CD14-positive monocyte (primary cell): ENCODE measurements at regions not wholly inside any gene's neighbourhood (a gene's known extent, or its start where the extent isn't known, plus 50 kb on each side); places are given as distances from the start of the nearest gene placed in this dataset.

Source experiments
- DNase-seq, 3 donors: peaks; one replicate each; pipeline ENCODE4 v3.0.0-alpha.2; 2011 to 2022
- H2AFZ ChIP-seq: 2 replicates; pipeline ENCODE4 v1.6.0; 2012; ENCODE audit warnings: mild to moderate bottlenecking, low read depth, low read length, inconsistent platforms; ENCODE audit not compliant: insufficient read depth, poor library complexity, severe bottlenecking
- H3K27ac ChIP-seq, 2 donors: 1 replicate in 1 of 2; 2 replicates in 1 of 2; pipeline ENCODE4 v1.5.1; 2012 to 2013; ENCODE audit warnings: low read length in 2 of 2, control low read depth in 1 of 2, inconsistent platforms in 1 of 2, low read depth in 1 of 2, mild to moderate bottlenecking in 1 of 2
- H3K27me3 ChIP-seq, 2 donors: one replicate each; pipeline versions ENCODE4 v1.6.0 to v1.6.1; 2011 to 2013; ENCODE audit warnings: low read length in 2 of 2; ENCODE audit not compliant: control insufficient read depth in 2 of 2, insufficient read depth in 2 of 2
- H3K36me3 ChIP-seq, 2 donors: replicated peaks in 1 of 2; 1 replicate in 1 of 2; 2 replicates in 1 of 2; pipeline versions ENCODE4 v1.5.1 to v1.6.1; 2012 to 2013; ENCODE audit warnings: low read length in 2 of 2, control low read depth in 1 of 2, inconsistent platforms in 1 of 2, mild to moderate bottlenecking in 1 of 2; ENCODE audit not compliant: insufficient read depth in 2 of 2, control insufficient read depth in 1 of 2
- H3K4me1 ChIP-seq, 2 donors: 1 replicate in 1 of 2; 2 replicates in 1 of 2; pipeline versions ENCODE4 v1.5.1 to v1.6.1; 2012 to 2013; ENCODE audit warnings: low read length in 2 of 2, control low read depth in 1 of 2, inconsistent platforms in 1 of 2, mild to moderate bottlenecking in 1 of 2, moderate library complexity in 1 of 2; ENCODE audit not compliant: insufficient read depth in 2 of 2, control insufficient read depth in 1 of 2
- H3K4me2 ChIP-seq: replicated peaks from 2 replicates; pipeline ENCODE3; 2012; ENCODE audit warnings: low read length, moderate library complexity, mild to moderate bottlenecking; ENCODE audit not compliant: poor library complexity, severe bottlenecking; ENCODE audit errors: extremely low read depth
- H3K4me3 ChIP-seq, 3 experiments: fragments of 200-600 bp in 1 of 3; sonication (generic) in 1 of 3; replicated peaks in 1 of 3; 1 replicate in 2 of 3; 2 replicates in 1 of 3; pipeline ENCODE4 v1.5.1; 2011 to 2013; ENCODE audit warnings: low read length in 3 of 3, mild to moderate bottlenecking in 3 of 3, control low read depth in 2 of 3, low read depth in 2 of 3, inconsistent platforms in 1 of 3, moderate library complexity in 1 of 3
- H3K79me2 ChIP-seq: 2 replicates; pipeline ENCODE4 v1.6.0; 2012; ENCODE audit warnings: mild to moderate bottlenecking, control low read depth, inconsistent platforms, low read length, moderate library complexity; ENCODE audit not compliant: insufficient read depth
- H3K9ac ChIP-seq: 2 replicates; pipeline ENCODE4 v1.6.0; 2017; ENCODE audit warnings: low read length, mild to moderate bottlenecking; ENCODE audit not compliant: insufficient read depth, poor library complexity, severe bottlenecking
- H3K9me3 ChIP-seq, 2 donors: replicated peaks in 1 of 2; 1 replicate in 1 of 2; 2 replicates in 1 of 2; pipeline versions ENCODE4 v1.5.1 to v1.6.1; 2012 to 2013; ENCODE audit warnings: low read length in 2 of 2, control low read depth in 1 of 2; ENCODE audit not compliant: control insufficient read depth in 1 of 2, insufficient read depth in 1 of 2
- H4K20me1 ChIP-seq: 2 replicates; pipeline ENCODE4 v1.6.0; 2012; ENCODE audit warnings: mild to moderate bottlenecking, low read length, control low read depth, moderate library complexity; ENCODE audit not compliant: insufficient read depth
- H3K27ac Mint-ChIP-seq, 7 donors: one replicate each; pipeline ENCODE4 v1.8.0; 2020; ENCODE audit warnings: mild to moderate bottlenecking in 7 of 7, mixed read lengths in 7 of 7, moderate library complexity in 6 of 7, inconsistent platforms in 2 of 7
- H3K27me3 Mint-ChIP-seq, 3 donors: one replicate each; pipeline ENCODE4 v1.8.0; 2021 to 2022; ENCODE audit warnings: low read depth in 3 of 3, mild to moderate bottlenecking in 3 of 3, mixed read lengths in 3 of 3, moderate library complexity in 3 of 3, inconsistent platforms in 1 of 3
- H3K36me3 Mint-ChIP-seq, 2 donors: one replicate each; pipeline ENCODE4 v1.8.0; 2020; ENCODE audit warnings: mixed read lengths in 2 of 2, inconsistent platforms in 1 of 2, mild to moderate bottlenecking in 1 of 2
- H3K4me1 Mint-ChIP-seq: one replicate; pipeline ENCODE4 v1.8.0; 2020; ENCODE audit warnings: mild to moderate bottlenecking, mixed read lengths
- H3K4me3 Mint-ChIP-seq, 2 donors: one replicate each; pipeline ENCODE4 v1.8.0; 2020; ENCODE audit warnings: mild to moderate bottlenecking in 2 of 2, mixed read lengths in 2 of 2, moderate library complexity in 1 of 2
- H3K9me3 Mint-ChIP-seq, 7 donors: one replicate each; pipeline ENCODE4 v1.8.0; 2020 to 2022; ENCODE audit warnings: mixed read lengths in 7 of 7, mild to moderate bottlenecking in 6 of 7, moderate library complexity in 6 of 7, inconsistent platforms in 2 of 7
- CTCF ChIP-seq: fragments of 200-600 bp; IDR thresholded peaks from one replicate; pipeline ENCODE4 v1.8.0; 2022; ENCODE audit warnings: antibody characterized with exemption, mild to moderate bottlenecking
- WGBS: methylation state at CpG from one replicate; pipeline ENCODE4 v1.1.5; 2013; ENCODE audit warnings: missing lambda C conversion rate; ENCODE audit not compliant: insufficient coverage; 5-methylcytosine and 5-hydroxymethylcytosine counted together
- intact Hi-C, 2 donors: fragments of 100-400 bp; cut with micrococcal nuclease; formaldehyde crosslinking; loops; one replicate each; pipeline versions ENCODE4 v1.15.0 to v1.15.1; 2023

- no peaks in the 10 kb centered on the region for H4K20me1 ChIP-seq
- no peaks in the 10 kb centered on the region for H3K36me3 Mint-ChIP-seq
- no peaks in the 10 kb centered on the region for H3K4me1 Mint-ChIP-seq
- H3K36me3 ChIP-seq, result no peaks in the 10 kb centered on the region
- H2AFZ ChIP-seq, result no peak overlapping the region
- peaks cover 0 to 11% (median 3%) of the 10 kb centered on the region in 7 donors for H3K9me3 Mint-ChIP-seq
- no peak overlapping the region for H3K9ac ChIP-seq
- H3K27me3 Mint-ChIP-seq, result peaks cover 0 to 2% (median 0%) of the 10 kb centered on the region in 3 donors
- H3K79me2 ChIP-seq, result no peaks in the 10 kb centered on the region
- DNase-seq, result no peak
- H3K4me3 Mint-ChIP-seq, result no peak overlapping the region
- H3K4me1 ChIP-seq, result no peaks in the 10 kb centered on the region
- intact Hi-C loops, result no loop called here
- no peaks in the 10 kb centered on the region for H3K27me3 ChIP-seq
- no CpG with 5 or more reads among the region's 1 CpG for WGBS
- no peak overlapping the region for H3K4me2 ChIP-seq
- TF ChIP-seq CTCF, result no peak
- no peak overlapping the region for H3K27ac ChIP-seq
- H3K27ac Mint-ChIP-seq, result no peak overlapping the region
- no peaks in the 10 kb centered on the region for H3K9me3 ChIP-seq
- no peak overlapping the region for H3K4me3 ChIP-seq
Observed at GRCh38 chr12:75728826-75729225, 217.4 kb upstream of the KRR1 start.

GRCh38 chr12:75727577-75727976 is 216.2 kb upstream of the KRR1 start:
- no peak for TF ChIP-seq CTCF
- Histone ChIP-seq H3K27me3 (no peaks in the 10 kb centered on the region), H3K79me2 (no peaks in the 10 kb centered on the region), H3K4me3 (no peak overlapping the region), H3K4me2 (no peak overlapping the region), H3K9ac (no peak overlapping the region), H3K9me3 (no peaks in the 10 kb centered on the region), H4K20me1 (no peaks in the 10 kb centered on the region), H3K36me3 (no peaks in the 10 kb centered on the region), H2AFZ (no peak overlapping the region), H3K27ac (no peak overlapping the region), H3K4me1 (peaks cover 0 to 4% of the 10 kb centered on the region in 2 donors)
- no peaks in the 10 kb centered on the region for H3K36me3 Mint-ChIP-seq
- H3K4me1 Mint-ChIP-seq, result peaks cover under 1% of the 10 kb centered on the region
- WGBS, result 90% methylated on average over 1 of the region's 2 CpGs
- intact Hi-C loops, result no loop called here
- DNase-seq, result no peak
- H3K27ac Mint-ChIP-seq, result peak overlapping the region in 1 of 7 donors; percentile 6
- no peak overlapping the region for H3K4me3 Mint-ChIP-seq
- peaks cover 0 to 2% (median 0%) of the 10 kb centered on the region in 3 donors for H3K27me3 Mint-ChIP-seq
- peaks cover 0 to 7% (median 2%) of the 10 kb centered on the region in 7 donors for H3K9me3 Mint-ChIP-seq
